ENCODE measurements at regions not wholly inside any gene's neighbourhood (a gene's known extent, or its start where the extent isn't known, plus 50 kb on each side); places are given as distances from the start of the nearest gene placed in this dataset.

GRCh38 chr1:56105397-56105796, 474.0 kb downstream of the PLPP3 start:
- TF ChIP-seq MAX (CRISPR knock-in tag; IDR thresholded peaks at IDR 0.05) (no peak), KAT7 (CRISPR knock-in tag; IDR thresholded peaks at IDR 0.05; ENCODE audit: borderline replicate concordance) (no peak), CTCF (IDR thresholded peaks at IDR 0.05) (no peak), E2F4 (CRISPR knock-in tag; IDR thresholded peaks at IDR 0.05; ENCODE audit: borderline replicate concordance, low read depth) (no peak), FOXJ3 (CRISPR knock-in tag; IDR thresholded peaks at IDR 0.05; ENCODE audit: borderline replicate concordance) (no peak), E2F5 (CRISPR knock-in tag; IDR thresholded peaks at IDR 0.05) (no peak), ESRRA (CRISPR knock-in tag; IDR thresholded peaks at IDR 0.05; ENCODE audit: borderline replicate concordance) (no peak), USF2 (CRISPR knock-in tag; IDR thresholded peaks at IDR 0.05) (no peak), PREB (CRISPR knock-in tag; IDR thresholded peaks at IDR 0.05; ENCODE audit: borderline replicate concordance) (no peak), AFF4 (CRISPR knock-in tag; IDR thresholded peaks at IDR 0.05; ENCODE audit: borderline replicate concordance) (no peak)
- TF ChIP-seq, protein P1, sequence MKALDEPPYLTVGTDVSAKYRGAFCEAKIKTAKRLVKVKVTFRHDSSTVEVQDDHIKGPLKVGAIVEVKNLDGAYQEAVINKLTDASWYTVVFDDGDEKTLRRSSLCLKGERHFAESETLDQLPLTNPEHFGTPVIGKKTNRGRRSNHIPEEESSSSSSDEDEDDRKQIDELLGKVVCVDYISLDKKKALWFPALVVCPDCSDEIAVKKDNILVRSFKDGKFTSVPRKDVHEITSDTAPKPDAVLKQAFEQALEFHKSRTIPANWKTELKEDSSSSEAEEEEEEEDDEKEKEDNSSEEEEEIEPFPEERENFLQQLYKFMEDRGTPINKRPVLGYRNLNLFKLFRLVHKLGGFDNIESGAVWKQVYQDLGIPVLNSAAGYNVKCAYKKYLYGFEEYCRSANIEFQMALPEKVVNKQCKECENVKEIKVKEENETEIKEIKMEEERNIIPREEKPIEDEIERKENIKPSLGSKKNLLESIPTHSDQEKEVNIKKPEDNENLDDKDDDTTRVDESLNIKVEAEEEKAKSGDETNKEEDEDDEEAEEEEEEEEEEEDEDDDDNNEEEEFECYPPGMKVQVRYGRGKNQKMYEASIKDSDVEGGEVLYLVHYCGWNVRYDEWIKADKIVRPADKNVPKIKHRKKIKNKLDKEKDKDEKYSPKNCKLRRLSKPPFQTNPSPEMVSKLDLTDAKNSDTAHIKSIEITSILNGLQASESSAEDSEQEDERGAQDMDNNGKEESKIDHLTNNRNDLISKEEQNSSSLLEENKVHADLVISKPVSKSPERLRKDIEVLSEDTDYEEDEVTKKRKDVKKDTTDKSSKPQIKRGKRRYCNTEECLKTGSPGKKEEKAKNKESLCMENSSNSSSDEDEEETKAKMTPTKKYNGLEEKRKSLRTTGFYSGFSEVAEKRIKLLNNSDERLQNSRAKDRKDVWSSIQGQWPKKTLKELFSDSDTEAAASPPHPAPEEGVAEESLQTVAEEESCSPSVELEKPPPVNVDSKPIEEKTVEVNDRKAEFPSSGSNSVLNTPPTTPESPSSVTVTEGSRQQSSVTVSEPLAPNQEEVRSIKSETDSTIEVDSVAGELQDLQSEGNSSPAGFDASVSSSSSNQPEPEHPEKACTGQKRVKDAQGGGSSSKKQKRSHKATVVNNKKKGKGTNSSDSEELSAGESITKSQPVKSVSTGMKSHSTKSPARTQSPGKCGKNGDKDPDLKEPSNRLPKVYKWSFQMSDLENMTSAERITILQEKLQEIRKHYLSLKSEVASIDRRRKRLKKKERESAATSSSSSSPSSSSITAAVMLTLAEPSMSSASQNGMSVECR (CRISPR knock-in tag; IDR thresholded peaks at IDR 0.05; ENCODE audit: borderline replicate concordance) = no peak
- TF ChIP-seq, protein P2, sequence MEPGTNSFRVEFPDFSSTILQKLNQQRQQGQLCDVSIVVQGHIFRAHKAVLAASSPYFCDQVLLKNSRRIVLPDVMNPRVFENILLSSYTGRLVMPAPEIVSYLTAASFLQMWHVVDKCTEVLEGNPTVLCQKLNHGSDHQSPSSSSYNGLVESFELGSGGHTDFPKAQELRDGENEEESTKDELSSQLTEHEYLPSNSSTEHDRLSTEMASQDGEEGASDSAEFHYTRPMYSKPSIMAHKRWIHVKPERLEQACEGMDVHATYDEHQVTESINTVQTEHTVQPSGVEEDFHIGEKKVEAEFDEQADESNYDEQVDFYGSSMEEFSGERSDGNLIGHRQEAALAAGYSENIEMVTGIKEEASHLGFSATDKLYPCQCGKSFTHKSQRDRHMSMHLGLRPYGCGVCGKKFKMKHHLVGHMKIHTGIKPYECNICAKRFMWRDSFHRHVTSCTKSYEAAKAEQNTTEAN (CRISPR knock-in tag; IDR thresholded peaks at IDR 0.05) = no peak
- TF ChIP-seq, protein P3, sequence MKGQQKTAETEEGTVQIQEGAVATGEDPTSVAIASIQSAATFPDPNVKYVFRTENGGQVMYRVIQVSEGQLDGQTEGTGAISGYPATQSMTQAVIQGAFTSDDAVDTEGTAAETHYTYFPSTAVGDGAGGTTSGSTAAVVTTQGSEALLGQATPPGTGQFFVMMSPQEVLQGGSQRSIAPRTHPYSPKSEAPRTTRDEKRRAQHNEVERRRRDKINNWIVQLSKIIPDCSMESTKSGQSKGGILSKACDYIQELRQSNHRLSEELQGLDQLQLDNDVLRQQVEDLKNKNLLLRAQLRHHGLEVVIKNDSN (CRISPR knock-in tag; IDR thresholded peaks at IDR 0.05) = no peak
